ENCODE measurements at regions not wholly inside any gene's neighbourhood (a gene's known extent, or its start where the extent isn't known, plus 50 kb on each side); places are given as distances from the start of the nearest gene placed in this dataset.

- Histone ChIP-seq H3K36me3 (peaks cover 0 to 71% (median 19%) of the 10 kb centered on the region in 9 donors), H3K9me3 (peaks cover 0 to 21% (median 9%) of the 10 kb centered on the region in 11 donors), H3K4me3 (no peak overlapping the region), H3K27me3 (no peaks in the 10 kb centered on the region), H3K4me1 (peaks cover 0 to 37% (median 8%) of the 10 kb centered on the region in 9 donors), H3K27ac (no peak overlapping the region)
- no peak for TF ChIP-seq CTCF (IDR thresholded peaks at IDR 0.05)
- ATAC-seq (no peak), DNase-seq (no peak)
- intact Hi-C loops (cut with DNase I): loop anchor here in 4 of 10 donors (10.0 kb wide), 2 partner anchors 82 to 542 kb away; no protein-coding TSS in a partner anchor
Observed at GRCh38 chr1:232407120-232407519, 222.8 kb downstream of the SIPA1L2 start.

- H3K27ac ChIP-seq: no peak overlapping the region
- H3K4me3 ChIP-seq: no peak overlapping the region
- peaks cover 0 to 19% (median 9%) of the 10 kb centered on the region in 11 donors for H3K9me3 ChIP-seq
- ATAC-seq (no peak), DNase-seq (no peak)
- no peak for TF ChIP-seq CTCF (IDR thresholded peaks at IDR 0.05)
- H3K36me3 ChIP-seq: peaks cover 0 to 71% (median 25%) of the 10 kb centered on the region in 9 donors
- no peaks in the 10 kb centered on the region for H3K27me3 ChIP-seq
- intact Hi-C loops (cut with DNase I): loop anchor here in 4 of 10 donors (10.0 kb wide), 2 partner anchors 81 to 541 kb away; no protein-coding TSS in a partner anchor
- peaks cover 0 to 37% (median 8%) of the 10 kb centered on the region in 9 donors for H3K4me1 ChIP-seq
Observed at GRCh38 chr1:232405781-232406180, 224.2 kb downstream of the SIPA1L2 start.

- ATAC-seq (peak in 7 of 8 donors; percentile 12 to 82 (median 60)), DNase-seq (no peak)
- Histone ChIP-seq H3K9me3 (peaks cover 0 to 15% (median 9%) of the 10 kb centered on the region in 11 donors), H3K4me1 (peaks cover 0 to 37% (median 8%) of the 10 kb centered on the region in 9 donors), H3K27ac (peak overlapping the region in 2 of 10 donors; percentile 21 to 23), H3K36me3 (peaks cover 0 to 70% (median 25%) of the 10 kb centered on the region in 9 donors), H3K27me3 (no peaks in the 10 kb centered on the region), H3K4me3 (no peak overlapping the region)
- WGBS, 2 donors: 62 to 73% methylated on average over 3 of the region's 3 CpGs
- no peak for TF ChIP-seq CTCF (IDR thresholded peaks at IDR 0.05)
- intact Hi-C loops (cut with DNase I): loop anchor here in 4 of 10 donors (10.0 kb wide), 2 partner anchors 80 to 540 kb away; no protein-coding TSS in a partner anchor
Observed at GRCh38 chr1:232404981-232405731, 224.8 kb downstream of the SIPA1L2 start.

- TF ChIP-seq CTCF (IDR thresholded peaks at IDR 0.05): no peak
- H3K4me3 ChIP-seq: no peak overlapping the region
- no peaks in the 10 kb centered on the region for H3K27me3 ChIP-seq
- ATAC-seq: peak in 1 of 8 donors; percentile 15
- peaks cover 0 to 37% (median 8%) of the 10 kb centered on the region in 9 donors for H3K4me1 ChIP-seq
- peaks cover 0 to 70% (median 21%) of the 10 kb centered on the region in 9 donors for H3K36me3 ChIP-seq
- DNase-seq: no peak
- intact Hi-C loops (cut with DNase I): loop anchor here in 4 of 10 donors (10.0 kb wide), 2 partner anchors 79 to 539 kb away; no protein-coding TSS in a partner anchor
- peaks cover 0 to 5% (median 1%) of the 10 kb centered on the region in 11 donors for H3K9me3 ChIP-seq
- WGBS, 2 donors: 96 to 97% methylated on average over 3 of the region's 3 CpGs
- H3K27ac ChIP-seq: peak overlapping the region in 1 of 10 donors; percentile 21
Observed at GRCh38 chr1:232404227-232404626, 225.7 kb downstream of the SIPA1L2 start.
